GM12878 (cell line): ENCODE measurements at regions not wholly inside any gene's neighbourhood (a gene's known extent, or its start where the extent isn't known, plus 50 kb on each side); places are given as distances from the start of the nearest gene placed in this dataset.

Source experiments
- ATAC-seq: fragments of 200-7000 bp; cut with Tn5 transposase; 3 replicates; pipeline ENCODE4 v1.9.1; 2020; ENCODE audit warnings: mild to moderate bottlenecking, moderate library complexity
- BruUV-seq: library from RNA; stranded (reverse); fragments of 400-500 nt; replicated peaks from 2 replicates; lab custom pipeline; 2021; lab: Mats Ljungman, UMichigan
- CTCF ChIA-PET: fragments of 300-600 bp; sonication (Branson Sonifier 250); formaldehyde crosslinking; extraction: SDS; loops from one replicate; lab custom pipeline; 2021; ENCODE audit warnings: inconsistent platforms; lab: Yijun Ruan, JAX
- POLR2A ChIA-PET: fragments of 350-600 bp; formaldehyde crosslinking; extraction: SDS; loops from one replicate; lab custom pipeline; 2021; ENCODE audit warnings: inconsistent platforms; lab: Charles Lee
- RAD21 ChIA-PET: fragments of 300-600 bp; sonication (Branson Sonifier 250); formaldehyde crosslinking; loops from one replicate; lab custom pipeline; 2023; ENCODE audit warnings: antibody characterized with exemption; ENCODE audit not compliant: unreplicated experiment; lab: Charles Lee
- SMC1A ChIA-PET: fragments of 300-600 bp; sonication (Branson Sonifier 250); formaldehyde crosslinking; loops from one replicate; lab custom pipeline; 2023; ENCODE audit not compliant: unreplicated experiment, uncharacterized antibody; lab: Charles Lee
- DNase-seq: peaks from one replicate; pipeline ENCODE4 v3.0.0-alpha.2; 2011; ENCODE audit warnings: low read depth, low spot score
- FAIRE-seq: peaks from 3 replicates; lab custom pipeline; 2011; peaks lifted over from hg19 to GRCh38; lab: Jason Lieb, UNC
- H2AFZ ChIP-seq: 2 replicates; pipeline ENCODE4 v1.6.0; 2011; ENCODE audit warnings: low read depth, low read length, control low read depth; ENCODE audit not compliant: control insufficient read depth
- H3K27ac ChIP-seq: 2 replicates; pipeline ENCODE4 v1.5.1; 2011; ENCODE audit warnings: control low read depth; ENCODE audit not compliant: control insufficient read depth, insufficient read depth
- H3K27me3 ChIP-seq, 2 experiments: replicated peaks in 1 of 2; 2 replicates each; pipeline versions ENCODE4 v1.6.0 to v1.6.1; 2011; ENCODE audit warnings: low read length in 1 of 2; ENCODE audit not compliant: control insufficient read depth in 2 of 2, insufficient read depth in 2 of 2
- H3K36me3 ChIP-seq, 2 experiments: 2 replicates each; pipeline ENCODE4 v1.5.1; 2011; ENCODE audit warnings: low read length in 1 of 2; ENCODE audit not compliant: control insufficient read depth in 2 of 2, insufficient read depth in 2 of 2
- H3K4me1 ChIP-seq: 2 replicates; pipeline ENCODE4 v1.6.1; 2011; ENCODE audit warnings: mild to moderate bottlenecking, low read length, moderate library complexity, mixed read lengths; ENCODE audit not compliant: control insufficient read depth, insufficient read depth
- H3K4me2 ChIP-seq: 2 replicates; pipeline ENCODE4 v1.6.0; 2011; ENCODE audit warnings: control low read depth; ENCODE audit not compliant: control insufficient read depth, insufficient read depth
- H3K4me3 ChIP-seq: fragments of 200-600 bp; sonication (generic); 2 replicates; pipeline ENCODE4 v1.5.1; 2016
- H3K79me2 ChIP-seq: 2 replicates; pipeline ENCODE4 v1.6.0; 2011; ENCODE audit warnings: low read length; ENCODE audit not compliant: control insufficient read depth, insufficient read depth
- H3K9ac ChIP-seq: 2 replicates; pipeline ENCODE4 v1.8.0; 2011; ENCODE audit warnings: low read length, control low read depth, mixed read lengths; ENCODE audit not compliant: control insufficient read depth, insufficient read depth
- H3K9me3 ChIP-seq: replicated peaks from 3 replicates; pipeline ENCODE4 v1.5.1; 2011; ENCODE audit warnings: mild to moderate bottlenecking, low read length; ENCODE audit not compliant: control insufficient read depth, insufficient read depth
- H4K20me1 ChIP-seq: 2 replicates; pipeline ENCODE4 v1.6.0; 2011; ENCODE audit not compliant: control insufficient read depth, insufficient read depth
- BHLHE40 ChIP-seq, 2 experiments: fragments of 450-650 bp in 1 of 2; IDR thresholded peaks; 2 replicates each; pipeline ENCODE4 v1.6.1; 2011 to 2017; ENCODE audit warnings: low read depth in 2 of 2, borderline replicate concordance in 1 of 2, improper control_type of control experiment in 1 of 2, low read length in 1 of 2, mild to moderate bottlenecking in 1 of 2
- FOS ChIP-seq: IDR thresholded peaks from 3 replicates; pipeline ENCODE4 v1.6.1; 2011; ENCODE audit warnings: borderline replicate concordance; ENCODE audit not compliant: insufficient read length; ENCODE audit errors: extremely low read depth
- KDM1A ChIP-seq: fragments of 200-600 bp; sonication (generic); IDR thresholded peaks from 2 replicates; pipeline ENCODE4 v1.6.1; 2016; ENCODE audit warnings: borderline replicate concordance
- NR2F1 ChIP-seq: fragments of 450-650 bp; conservative IDR thresholded peaks from 2 replicates; pipeline ENCODE4 v1.6.1; 2017; ENCODE audit warnings: mild to moderate bottlenecking
- WGBS: methylation state at CpG from one replicate; pipeline ENCODE4 v1.1.6; 2016; ENCODE audit warnings: low lambda C conversion rate; ENCODE audit not compliant: insufficient replicate concordance, insufficient coverage; ENCODE audit errors: missing lambda C conversion rate; 5-methylcytosine and 5-hydroxymethylcytosine counted together
- in situ Hi-C: fragments of 300-500 bp; cut with MboI; formaldehyde crosslinking; loops from 9 replicates; pipeline ENCODE4 v1.14.3; 2018; ENCODE audit warnings: mixed read lengths
- intact Hi-C: fragments of 100-400 bp; cut with micrococcal nuclease; formaldehyde crosslinking; loops from one replicate; pipeline ENCODE4 v1.14.2; 2022; ENCODE audit not compliant: unreplicated experiment
- TF ChIP-seq, protein P1 (sequence below): IDR thresholded peaks from 2 replicates; pipeline ENCODE4 v1.6.1; 2011; ENCODE audit warnings: borderline replicate concordance, low read depth, mild to moderate bottlenecking, moderate library complexity, low read length; ENCODE audit not compliant: insufficient read depth, poor library complexity, severe bottlenecking
- TF ChIP-seq, protein P2 (sequence below): IDR thresholded peaks from 2 replicates; pipeline ENCODE4 v1.6.1; 2011; ENCODE audit warnings: low read depth, low read length, improper control_type of control experiment, borderline replicate concordance
- TF ChIP-seq, protein P3 (sequence below): fragments of 450-650 bp; IDR thresholded peaks from 2 replicates; pipeline ENCODE4 v1.6.1; 2018; ENCODE audit warnings: mild to moderate bottlenecking, low read depth, moderate library complexity; ENCODE audit not compliant: partially characterized antibody
- TF ChIP-seq, protein P4 (sequence below): fragments of 450-650 bp; IDR thresholded peaks from 2 replicates; pipeline ENCODE4 v1.6.1; 2017; ENCODE audit warnings: mild to moderate bottlenecking, moderate library complexity

DNA sequence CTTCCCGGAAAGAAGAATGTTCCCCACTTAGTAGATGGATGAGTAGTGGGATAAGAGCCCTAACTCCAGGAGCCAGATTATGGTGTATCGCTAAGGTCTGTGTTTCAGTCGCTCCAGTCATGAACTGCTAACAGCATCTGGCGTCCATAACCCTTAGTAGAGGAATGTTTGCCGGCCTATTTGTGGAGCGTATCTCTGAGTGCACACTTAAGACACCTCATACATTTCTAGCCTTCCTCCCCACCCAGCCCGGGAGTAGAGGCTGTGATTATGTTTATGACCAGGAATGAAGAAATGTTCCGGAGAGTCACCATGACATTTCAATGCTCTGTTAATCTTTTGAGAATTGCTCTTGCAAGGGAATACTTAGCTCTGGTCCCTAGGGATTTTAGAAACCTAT is 251.1 kb upstream of the SOX4 start:
- Histone ChIP-seq H2AFZ (no peak overlapping the region), H3K27me3 (no peaks in the 10 kb centered on the region), H3K36me3 (no peaks in the 10 kb centered on the region), H3K79me2 (no peaks in the 10 kb centered on the region), H3K27ac (no peak overlapping the region), H3K9ac (no peak overlapping the region), H4K20me1 (no peaks in the 10 kb centered on the region), H3K4me3 (no peak overlapping the region), H3K4me1 (no peaks in the 10 kb centered on the region), H3K9me3 (no peaks in the 10 kb centered on the region), H3K4me2 (no peak overlapping the region)
- SMC1A ChIA-PET: interaction anchor here (0.5 kb wide), 1 partner anchor 12 kb away, joined by 3 read pairs; no protein-coding TSS in a partner anchor
- POLR2A ChIA-PET: no interaction called here
- RAD21 ChIA-PET: no interaction called here
- FAIRE-seq (no peak), ATAC-seq (no peak), DNase-seq (no peak)
- CTCF ChIA-PET: no interaction called here
- no TSS peak for BruUV-seq
- 78% methylated on average over 8 of the region's 8 CpGs for WGBS
- intact Hi-C loops (no loop called here), in situ Hi-C loops (no loop called here)
- TF ChIP-seq, protein P1, sequence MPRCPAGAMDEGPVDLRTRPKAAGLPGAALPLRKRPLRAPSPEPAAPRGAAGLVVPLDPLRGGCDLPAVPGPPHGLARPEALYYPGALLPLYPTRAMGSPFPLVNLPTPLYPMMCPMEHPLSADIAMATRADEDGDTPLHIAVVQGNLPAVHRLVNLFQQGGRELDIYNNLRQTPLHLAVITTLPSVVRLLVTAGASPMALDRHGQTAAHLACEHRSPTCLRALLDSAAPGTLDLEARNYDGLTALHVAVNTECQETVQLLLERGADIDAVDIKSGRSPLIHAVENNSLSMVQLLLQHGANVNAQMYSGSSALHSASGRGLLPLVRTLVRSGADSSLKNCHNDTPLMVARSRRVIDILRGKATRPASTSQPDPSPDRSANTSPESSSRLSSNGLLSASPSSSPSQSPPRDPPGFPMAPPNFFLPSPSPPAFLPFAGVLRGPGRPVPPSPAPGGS: no peak
- TF ChIP-seq, protein P2, sequence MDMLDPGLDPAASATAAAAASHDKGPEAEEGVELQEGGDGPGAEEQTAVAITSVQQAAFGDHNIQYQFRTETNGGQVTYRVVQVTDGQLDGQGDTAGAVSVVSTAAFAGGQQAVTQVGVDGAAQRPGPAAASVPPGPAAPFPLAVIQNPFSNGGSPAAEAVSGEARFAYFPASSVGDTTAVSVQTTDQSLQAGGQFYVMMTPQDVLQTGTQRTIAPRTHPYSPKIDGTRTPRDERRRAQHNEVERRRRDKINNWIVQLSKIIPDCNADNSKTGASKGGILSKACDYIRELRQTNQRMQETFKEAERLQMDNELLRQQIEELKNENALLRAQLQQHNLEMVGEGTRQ: no peak
- TF ChIP-seq, protein P3, sequence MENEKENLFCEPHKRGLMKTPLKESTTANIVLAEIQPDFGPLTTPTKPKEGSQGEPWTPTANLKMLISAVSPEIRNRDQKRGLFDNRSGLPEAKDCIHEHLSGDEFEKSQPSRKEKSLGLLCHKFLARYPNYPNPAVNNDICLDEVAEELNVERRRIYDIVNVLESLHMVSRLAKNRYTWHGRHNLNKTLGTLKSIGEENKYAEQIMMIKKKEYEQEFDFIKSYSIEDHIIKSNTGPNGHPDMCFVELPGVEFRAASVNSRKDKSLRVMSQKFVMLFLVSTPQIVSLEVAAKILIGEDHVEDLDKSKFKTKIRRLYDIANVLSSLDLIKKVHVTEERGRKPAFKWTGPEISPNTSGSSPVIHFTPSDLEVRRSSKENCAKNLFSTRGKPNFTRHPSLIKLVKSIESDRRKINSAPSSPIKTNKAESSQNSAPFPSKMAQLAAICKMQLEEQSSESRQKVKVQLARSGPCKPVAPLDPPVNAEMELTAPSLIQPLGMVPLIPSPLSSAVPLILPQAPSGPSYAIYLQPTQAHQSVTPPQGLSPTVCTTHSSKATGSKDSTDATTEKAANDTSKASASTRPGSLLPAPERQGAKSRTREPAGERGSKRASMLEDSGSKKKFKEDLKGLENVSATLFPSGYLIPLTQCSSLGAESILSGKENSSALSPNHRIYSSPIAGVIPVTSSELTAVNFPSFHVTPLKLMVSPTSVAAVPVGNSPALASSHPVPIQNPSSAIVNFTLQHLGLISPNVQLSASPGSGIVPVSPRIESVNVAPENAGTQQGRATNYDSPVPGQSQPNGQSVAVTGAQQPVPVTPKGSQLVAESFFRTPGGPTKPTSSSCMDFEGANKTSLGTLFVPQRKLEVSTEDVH: no peak
- TF ChIP-seq NR2F1 (no peak), BHLHE40 (IDR thresholded peaks at IDR 0.05; ENCODE audit: borderline replicate concordance in 1 of 2, low read depth in 2 of 2, low read length in 1 of 2) (no peak), FOS (no peak), KDM1A (no peak)
- TF ChIP-seq, protein P4, sequence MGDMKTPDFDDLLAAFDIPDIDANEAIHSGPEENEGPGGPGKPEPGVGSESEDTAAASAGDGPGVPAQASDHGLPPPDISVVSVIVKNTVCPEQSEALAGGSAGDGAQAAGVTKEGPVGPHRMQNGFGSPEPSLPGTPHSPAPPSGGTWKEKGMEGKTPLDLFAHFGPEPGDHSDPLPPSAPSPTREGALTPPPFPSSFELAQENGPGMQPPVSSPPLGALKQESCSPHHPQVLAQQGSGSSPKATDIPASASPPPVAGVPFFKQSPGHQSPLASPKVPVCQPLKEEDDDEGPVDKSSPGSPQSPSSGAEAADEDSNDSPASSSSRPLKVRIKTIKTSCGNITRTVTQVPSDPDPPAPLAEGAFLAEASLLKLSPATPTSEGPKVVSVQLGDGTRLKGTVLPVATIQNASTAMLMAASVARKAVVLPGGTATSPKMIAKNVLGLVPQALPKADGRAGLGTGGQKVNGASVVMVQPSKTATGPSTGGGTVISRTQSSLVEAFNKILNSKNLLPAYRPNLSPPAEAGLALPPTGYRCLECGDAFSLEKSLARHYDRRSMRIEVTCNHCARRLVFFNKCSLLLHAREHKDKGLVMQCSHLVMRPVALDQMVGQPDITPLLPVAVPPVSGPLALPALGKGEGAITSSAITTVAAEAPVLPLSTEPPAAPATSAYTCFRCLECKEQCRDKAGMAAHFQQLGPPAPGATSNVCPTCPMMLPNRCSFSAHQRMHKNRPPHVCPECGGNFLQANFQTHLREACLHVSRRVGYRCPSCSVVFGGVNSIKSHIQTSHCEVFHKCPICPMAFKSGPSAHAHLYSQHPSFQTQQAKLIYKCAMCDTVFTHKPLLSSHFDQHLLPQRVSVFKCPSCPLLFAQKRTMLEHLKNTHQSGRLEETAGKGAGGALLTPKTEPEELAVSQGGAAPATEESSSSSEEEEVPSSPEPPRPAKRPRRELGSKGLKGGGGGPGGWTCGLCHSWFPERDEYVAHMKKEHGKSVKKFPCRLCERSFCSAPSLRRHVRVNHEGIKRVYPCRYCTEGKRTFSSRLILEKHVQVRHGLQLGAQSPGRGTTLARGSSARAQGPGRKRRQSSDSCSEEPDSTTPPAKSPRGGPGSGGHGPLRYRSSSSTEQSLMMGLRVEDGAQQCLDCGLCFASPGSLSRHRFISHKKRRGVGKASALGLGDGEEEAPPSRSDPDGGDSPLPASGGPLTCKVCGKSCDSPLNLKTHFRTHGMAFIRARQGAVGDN: no peak
